HG02610 (cell line): ENCODE measurements at regions not wholly inside any gene's neighbourhood (a gene's known extent, or its start where the extent isn't known, plus 50 kb on each side); places are given as distances from the start of the nearest gene placed in this dataset.

ENCODE experiments used
- ATAC-seq: cut with Tn5 transposase; IDR thresholded peaks from one replicate; pipeline ENCODE4 v1.9.1; 2021; ENCODE audit warnings: mild to moderate bottlenecking, moderate library complexity; ENCODE audit not compliant: unreplicated experiment

GRCh38 chr16:47806309-47806847, 345.2 kb downstream of the PHKB start:
- no peak for ATAC-seq

GRCh38 chr16:47787696-47788095, 326.6 kb downstream of the PHKB start:
- ATAC-seq, result no peak

GRCh38 chr16:47781673-47782072, 320.5 kb downstream of the PHKB start:
- no peak for ATAC-seq

GRCh38 chr16:47780213-47780875, 319.2 kb downstream of the PHKB start:
- ATAC-seq, result no peak

GRCh38 chr16:47779201-47780016, 318.3 kb downstream of the PHKB start:
- ATAC-seq, result no peak

GRCh38 chr16:47778106-47778801, 317.1 kb downstream of the PHKB start:
- ATAC-seq, result no peak

GRCh38 chr16:47777220-47777619, 316.1 kb downstream of the PHKB start:
- no peak for ATAC-seq

- ATAC-seq, result no peak
Measured at GRCh38 chr16:47774661-47775060, 313.5 kb downstream of the PHKB start.

GRCh38 chr16:47753659-47754058, 292.5 kb downstream of the PHKB start:
- no peak for ATAC-seq
